ENCODE measurements at regions not wholly inside any gene's neighbourhood (a gene's known extent, or its start where the extent isn't known, plus 50 kb on each side); places are given as distances from the start of the nearest gene placed in this dataset.
"Not testable (repeated sequence)": the region's sequence is repeated elsewhere in the genome, so short reads cannot be mapped to it uniquely, and the experiment has no call there.

DNA sequence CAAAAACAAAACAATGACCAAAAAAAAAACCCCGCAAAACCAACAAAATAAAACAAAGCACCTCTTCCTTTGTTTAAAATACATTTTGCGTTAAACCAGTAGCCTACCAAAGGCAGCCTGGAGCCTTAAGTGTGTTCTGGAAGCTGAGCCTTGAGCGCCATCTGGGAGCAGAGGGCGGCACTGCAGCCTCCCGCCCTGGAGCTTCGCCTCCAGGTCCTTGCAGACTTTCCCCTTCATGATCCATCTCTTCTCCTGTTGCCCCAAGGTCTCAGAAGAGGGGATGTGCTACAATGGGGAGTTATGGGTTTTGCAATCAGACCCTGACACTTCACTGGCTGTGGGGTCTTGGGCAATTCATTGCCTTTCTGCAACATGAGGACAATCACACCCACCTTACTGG, 204.9 kb downstream of the NPIPA8 start:
- H3K27me3 Mint-ChIP-seq; H3K9ac ChIP-seq (ENCODE audit: low read length); H2AFZ ChIP-seq (ENCODE audit: insufficient read depth, low read depth, low read length, poor library complexity, severe bottlenecking); H3K9me3 ChIP-seq (ENCODE audit: control extremely low read depth in 1 of 3, control insufficient read depth in 2 of 3, insufficient read depth in 1 of 3, low read length in 2 of 3); H3K27ac Mint-ChIP-seq; H3K27ac ChIP-seq (ENCODE audit: low read length in 2 of 2); H3K36me3 ChIP-seq (replicated peaks in 1 of 2; ENCODE audit: control extremely low read depth in 1 of 2, control insufficient read depth in 1 of 2, extremely low read depth in 1 of 2, insufficient read depth in 2 of 2, low read length in 1 of 2); H3K4me2 ChIP-seq (replicated peaks; ENCODE audit: low read depth, low read length, poor library complexity, severe bottlenecking); intact Hi-C loops (cut with micrococcal nuclease); H3K9me3 Mint-ChIP-seq (ENCODE audit: insufficient read depth); H3K4me3 Mint-ChIP-seq; H3K79me2 ChIP-seq (ENCODE audit: control insufficient read depth, insufficient read depth, low read length); H4K20me1 ChIP-seq (ENCODE audit: control insufficient read depth, insufficient read depth, low read length, poor library complexity, severe bottlenecking); H3K27me3 ChIP-seq (replicated peaks in 1 of 4; ENCODE audit: control extremely low read depth in 1 of 4, control insufficient read depth in 3 of 4, insufficient read depth in 4 of 4, low read length in 3 of 4); H3K4me1 Mint-ChIP-seq; H3K4me1 ChIP-seq (ENCODE audit: control insufficient read depth in 2 of 2, insufficient read depth in 2 of 2, low read length in 2 of 2); H3K4me3 ChIP-seq (ENCODE audit: control extremely low read depth in 1 of 5, extremely low read depth in 1 of 5, insufficient read depth in 1 of 5, low read depth in 2 of 5, low read length in 4 of 5): not testable (repeated sequence)
- DNase-seq (peak; percentile 4), ATAC-seq (ENCODE audit: low read depth) (peak; percentile 49)
- CTCF ChIA-PET = interaction anchor here (0.9 to 1.7 kb wide), 2 partner anchors 1268 to 1269 kb away, joined by 3 to 8 read pairs; no protein-coding TSS in a partner anchor
- WGBS (ENCODE audit: insufficient coverage) = no CpG with 5 or more reads among the region's 6 CpGs
- TF ChIP-seq, protein P1, sequence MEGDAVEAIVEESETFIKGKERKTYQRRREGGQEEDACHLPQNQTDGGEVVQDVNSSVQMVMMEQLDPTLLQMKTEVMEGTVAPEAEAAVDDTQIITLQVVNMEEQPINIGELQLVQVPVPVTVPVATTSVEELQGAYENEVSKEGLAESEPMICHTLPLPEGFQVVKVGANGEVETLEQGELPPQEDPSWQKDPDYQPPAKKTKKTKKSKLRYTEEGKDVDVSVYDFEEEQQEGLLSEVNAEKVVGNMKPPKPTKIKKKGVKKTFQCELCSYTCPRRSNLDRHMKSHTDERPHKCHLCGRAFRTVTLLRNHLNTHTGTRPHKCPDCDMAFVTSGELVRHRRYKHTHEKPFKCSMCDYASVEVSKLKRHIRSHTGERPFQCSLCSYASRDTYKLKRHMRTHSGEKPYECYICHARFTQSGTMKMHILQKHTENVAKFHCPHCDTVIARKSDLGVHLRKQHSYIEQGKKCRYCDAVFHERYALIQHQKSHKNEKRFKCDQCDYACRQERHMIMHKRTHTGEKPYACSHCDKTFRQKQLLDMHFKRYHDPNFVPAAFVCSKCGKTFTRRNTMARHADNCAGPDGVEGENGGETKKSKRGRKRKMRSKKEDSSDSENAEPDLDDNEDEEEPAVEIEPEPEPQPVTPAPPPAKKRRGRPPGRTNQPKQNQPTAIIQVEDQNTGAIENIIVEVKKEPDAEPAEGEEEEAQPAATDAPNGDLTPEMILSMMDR (IDR thresholded peaks at IDR 0.05) = peak; percentile 42
- POLR2A ChIA-PET = interaction anchor here (0.6 kb wide), 1 partner anchor 1300 kb away, joined by 3 read pairs; no protein-coding TSS in a partner anchor

DNA sequence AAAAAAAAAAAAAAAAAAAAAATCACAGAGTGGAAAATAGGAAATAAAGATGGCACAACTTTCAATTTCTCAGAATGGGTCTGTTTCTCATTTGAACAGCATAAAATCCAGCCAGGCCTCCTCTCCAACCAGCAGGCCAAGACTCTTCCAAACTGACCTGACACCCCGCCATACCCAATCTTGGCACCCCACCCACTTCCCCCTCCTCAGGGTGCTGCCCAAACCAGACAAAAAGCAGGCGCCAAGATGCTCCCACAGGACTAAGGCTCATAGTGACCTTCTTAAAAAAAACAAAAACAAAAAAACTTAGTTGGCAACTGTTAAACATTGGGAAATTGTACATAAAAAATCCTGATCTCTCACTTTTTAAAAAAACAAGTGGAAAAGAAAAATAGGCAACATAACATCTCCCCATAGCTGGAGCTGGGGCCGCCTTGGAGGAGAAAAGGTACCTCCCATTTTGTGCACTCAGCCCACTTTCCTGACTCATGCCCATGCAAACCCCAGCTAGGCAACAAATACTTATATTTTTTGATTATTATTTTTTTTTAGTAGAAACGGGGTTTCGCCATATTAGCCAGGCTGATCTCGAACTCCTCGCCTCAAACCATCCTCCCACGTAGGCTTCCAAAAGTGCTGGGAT, 205.9 kb downstream of the NPIPA8 start:
- no CpG with 5 or more reads among the region's 8 CpGs for WGBS (ENCODE audit: insufficient coverage)
- intact Hi-C loops (cut with micrococcal nuclease); H3K4me1 Mint-ChIP-seq; H3K9ac ChIP-seq (ENCODE audit: low read length); ATAC-seq (ENCODE audit: low read depth); H3K4me3 ChIP-seq (ENCODE audit: control extremely low read depth in 1 of 5, extremely low read depth in 1 of 5, insufficient read depth in 1 of 5, low read depth in 2 of 5, low read length in 4 of 5); H2AFZ ChIP-seq (ENCODE audit: insufficient read depth, low read depth, low read length, poor library complexity, severe bottlenecking); H3K4me1 ChIP-seq (ENCODE audit: control insufficient read depth in 2 of 2, insufficient read depth in 2 of 2, low read length in 2 of 2); H3K27ac ChIP-seq (ENCODE audit: low read length in 2 of 2); H3K27me3 ChIP-seq (replicated peaks in 1 of 4; ENCODE audit: control extremely low read depth in 1 of 4, control insufficient read depth in 3 of 4, insufficient read depth in 4 of 4, low read length in 3 of 4); H3K4me3 Mint-ChIP-seq; H3K9me3 ChIP-seq (ENCODE audit: control extremely low read depth in 1 of 3, control insufficient read depth in 2 of 3, insufficient read depth in 1 of 3, low read length in 2 of 3); H3K79me2 ChIP-seq (ENCODE audit: control insufficient read depth, insufficient read depth, low read length); H3K27ac Mint-ChIP-seq; H4K20me1 ChIP-seq (ENCODE audit: control insufficient read depth, insufficient read depth, low read length, poor library complexity, severe bottlenecking); DNase-seq; H3K27me3 Mint-ChIP-seq; H3K4me2 ChIP-seq (replicated peaks; ENCODE audit: low read depth, low read length, poor library complexity, severe bottlenecking); H3K36me3 ChIP-seq (replicated peaks in 1 of 2; ENCODE audit: control extremely low read depth in 1 of 2, control insufficient read depth in 1 of 2, extremely low read depth in 1 of 2, insufficient read depth in 2 of 2, low read length in 1 of 2); H3K9me3 Mint-ChIP-seq (ENCODE audit: insufficient read depth); POLR2A ChIA-PET: not testable (repeated sequence)
- CTCF ChIA-PET = interaction anchor here (1.7 kb wide), 1 partner anchor 1268 kb away, joined by 8 read pairs; no protein-coding TSS in a partner anchor

DNA sequence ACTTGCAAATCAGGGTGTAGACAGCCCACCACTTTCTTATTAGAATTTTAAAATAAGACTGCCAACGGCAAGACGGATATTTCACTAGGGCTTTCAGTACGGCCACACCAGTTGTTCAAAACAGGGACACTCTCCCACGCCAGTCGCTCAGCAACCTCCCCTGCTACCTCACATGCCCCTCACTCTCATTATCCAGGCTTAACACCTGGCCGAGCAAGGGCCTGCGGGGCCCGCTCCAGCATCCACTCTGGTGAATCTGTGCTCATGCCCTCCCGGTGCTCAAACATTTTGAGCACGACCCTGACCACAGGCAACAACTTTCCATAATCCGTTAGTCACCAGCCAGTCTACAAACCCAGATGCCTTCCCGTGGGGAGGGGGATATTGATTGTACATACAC, 209.5 kb downstream of the NPIPA8 start:
- WGBS (ENCODE audit: insufficient coverage) = no CpG with 5 or more reads among the region's 12 CpGs
- intact Hi-C loops (cut with micrococcal nuclease) = not testable (repeated sequence)

More for the DNA sequence above, 209.5 kb downstream of the NPIPA8 start:
- H4K20me1 ChIP-seq (ENCODE audit: control insufficient read depth, insufficient read depth, low read length, poor library complexity, severe bottlenecking); H3K9me3 Mint-ChIP-seq (ENCODE audit: insufficient read depth); DNase-seq; POLR2A ChIA-PET; H3K27ac ChIP-seq (ENCODE audit: low read length in 2 of 2); H3K4me1 Mint-ChIP-seq; H3K27ac Mint-ChIP-seq; H3K27me3 Mint-ChIP-seq; H3K9ac ChIP-seq (ENCODE audit: low read length); H3K4me2 ChIP-seq (replicated peaks; ENCODE audit: low read depth, low read length, poor library complexity, severe bottlenecking); CTCF ChIA-PET; H3K4me1 ChIP-seq (ENCODE audit: control insufficient read depth in 2 of 2, insufficient read depth in 2 of 2, low read length in 2 of 2); H3K79me2 ChIP-seq (ENCODE audit: control insufficient read depth, insufficient read depth, low read length); H3K4me3 ChIP-seq (ENCODE audit: control extremely low read depth in 1 of 5, extremely low read depth in 1 of 5, insufficient read depth in 1 of 5, low read depth in 2 of 5, low read length in 4 of 5); H3K9me3 ChIP-seq (ENCODE audit: control extremely low read depth in 1 of 3, control insufficient read depth in 2 of 3, insufficient read depth in 1 of 3, low read length in 2 of 3); H3K36me3 ChIP-seq (replicated peaks in 1 of 2; ENCODE audit: control extremely low read depth in 1 of 2, control insufficient read depth in 1 of 2, extremely low read depth in 1 of 2, insufficient read depth in 2 of 2, low read length in 1 of 2); H3K4me3 Mint-ChIP-seq; ATAC-seq (ENCODE audit: low read depth); H3K27me3 ChIP-seq (replicated peaks in 1 of 4; ENCODE audit: control extremely low read depth in 1 of 4, control insufficient read depth in 3 of 4, insufficient read depth in 4 of 4, low read length in 3 of 4); H2AFZ ChIP-seq (ENCODE audit: insufficient read depth, low read depth, low read length, poor library complexity, severe bottlenecking): not testable (repeated sequence)

Data from B cell (primary cell).